Upper lobe of left lung (tissue), 6 donors: ENCODE measurements at regions not wholly inside any gene's neighbourhood (a gene's known extent, or its start where the extent isn't known, plus 50 kb on each side); places are given as distances from the start of the nearest gene placed in this dataset.

Experiments
- ATAC-seq, 2 donors: fragments of 200-7000 bp; cut with Tn5 transposase; one replicate each; pipeline ENCODE4 v1.9.1; 2022; ENCODE audit warnings: mild to moderate bottlenecking in 2 of 2, moderate library complexity in 2 of 2; ENCODE audit not compliant: low FRiP score in 2 of 2
- DNase-seq, 2 donors: peaks; one replicate each; pipeline ENCODE4 v3.0.0-alpha.2; 2019 to 2020
- H3K27ac ChIP-seq, 4 donors: fragments of 200-600 bp; sonication (generic); one replicate each; pipeline ENCODE4 v1.5.1; 2016 to 2019
- H3K27me3 ChIP-seq, 4 donors: fragments of 200-600 bp; sonication (generic); one replicate each; pipeline ENCODE4 v1.5.1; 2017 to 2019
- H3K36me3 ChIP-seq, 4 donors: fragments of 200-600 bp; sonication (generic); one replicate each; pipeline ENCODE4 v1.5.1; 2016 to 2019
- H3K4me1 ChIP-seq, 4 donors: fragments of 200-600 bp; sonication (generic); one replicate each; pipeline ENCODE4 v1.5.1; 2018 to 2019
- H3K4me3 ChIP-seq, 4 donors: fragments of 200-600 bp; sonication (generic); one replicate each; pipeline ENCODE4 v1.5.1; 2017 to 2019; ENCODE audit warnings: mild to moderate bottlenecking in 2 of 4, moderate library complexity in 1 of 4
- H3K9me3 ChIP-seq, 4 donors: fragments of 200-600 bp; sonication (generic); one replicate each; pipeline ENCODE4 v1.5.1; 2018 to 2019
- CTCF ChIP-seq, 6 experiments: fragments of 450-650 bp in 4 of 6; fragments of 200-600 bp in 2 of 6; sonication (generic) in 2 of 6; IDR thresholded peaks; one replicate each; pipeline ENCODE4 v1.5.1; 2016 to 2019; ENCODE audit warnings: antibody characterized with exemption in 6 of 6
- EP300 ChIP-seq, 4 donors: sonication (generic); formaldehyde crosslinking; IDR thresholded peaks; one replicate each; pipeline ENCODE4 v1.5.1; 2017; ENCODE audit warnings: antibody characterized with exemption in 4 of 4, control low read depth in 2 of 4
- POLR2A ChIP-seq, 4 donors: fragments of 450-650 bp; IDR thresholded peaks; one replicate each; pipeline ENCODE4 v1.5.1; 2016 to 2017; ENCODE audit warnings: antibody characterized with exemption in 4 of 4, mild to moderate bottlenecking in 2 of 4
- POLR2AphosphoS5 ChIP-seq, 2 donors: sonication (generic); formaldehyde crosslinking; IDR thresholded peaks; one replicate each; pipeline ENCODE4 v1.5.1; 2017; ENCODE audit warnings: antibody characterized with exemption in 2 of 2
- WGBS, 2 donors: methylation state at CpG; one replicate each; pipeline ENCODE4 v1.1.5; 2017 to 2018; 5-methylcytosine and 5-hydroxymethylcytosine counted together
- donor health status: DM: no; HTN: no; CAD: no; lungs with moderate emphysema.
- donor health status: DM: no; HTN: yes; CAD: no; lungs with severe emphysema.

GRCh38 chr4:100876546-100876945, 358.7 kb upstream of the EMCN start:
- DNase-seq (no peak), ATAC-seq (no peak)
- Histone ChIP-seq H3K4me3 (no peak overlapping the region), H3K9me3 (no peaks in the 10 kb centered on the region), H3K4me1 (no peaks in the 10 kb centered on the region), H3K27ac (no peak overlapping the region), H3K27me3 (no peaks in the 10 kb centered on the region), H3K36me3 (no peaks in the 10 kb centered on the region)
- TF ChIP-seq CTCF (IDR thresholded peaks at IDR 0.05) (no peak), POLR2A (IDR thresholded peaks at IDR 0.05) (no peak), POLR2AphosphoS5 (IDR thresholded peaks at IDR 0.05) (no peak), EP300 (IDR thresholded peaks at IDR 0.05) (no peak)

- no peak overlapping the region for H3K27ac ChIP-seq
- no peak for ATAC-seq
- H3K9me3 ChIP-seq: no peaks in the 10 kb centered on the region
- no peaks in the 10 kb centered on the region for H3K36me3 ChIP-seq
- no peak for DNase-seq
- no peaks in the 10 kb centered on the region for H3K27me3 ChIP-seq
- no peak overlapping the region for H3K4me3 ChIP-seq
- TF ChIP-seq POLR2AphosphoS5 (IDR thresholded peaks at IDR 0.05) (no peak), CTCF (IDR thresholded peaks at IDR 0.05) (no peak), POLR2A (IDR thresholded peaks at IDR 0.05) (no peak), EP300 (IDR thresholded peaks at IDR 0.05) (no peak)
- H3K4me1 ChIP-seq: no peaks in the 10 kb centered on the region
- WGBS, 2 donors: 77 to 88% methylated on average over 4 of the region's 4 CpGs
Measured at GRCh38 chr4:100875296-100876068, 357.7 kb upstream of the EMCN start.

GRCh38 chr4:100872811-100873210, 355.0 kb upstream of the EMCN start:
- Histone ChIP-seq H3K9me3 (no peaks in the 10 kb centered on the region), H3K4me1 (no peaks in the 10 kb centered on the region), H3K4me3 (no peak overlapping the region), H3K27ac (no peak overlapping the region), H3K27me3 (no peaks in the 10 kb centered on the region), H3K36me3 (no peaks in the 10 kb centered on the region)
- TF ChIP-seq EP300 (IDR thresholded peaks at IDR 0.05) (no peak), CTCF (IDR thresholded peaks at IDR 0.05) (no peak), POLR2A (IDR thresholded peaks at IDR 0.05) (no peak), POLR2AphosphoS5 (IDR thresholded peaks at IDR 0.05) (no peak)
- WGBS, 2 donors: 93 to 94% methylated on average over 3 of the region's 3 CpGs
- DNase-seq: no peak
- ATAC-seq: no peak

- WGBS, 2 donors: 88 to 91% methylated on average over 7 to 8 of the region's 8 CpGs
- peak in 1 of 2 donors; percentile 24 for DNase-seq
- no peaks in the 10 kb centered on the region for H3K9me3 ChIP-seq
- H3K27me3 ChIP-seq: no peaks in the 10 kb centered on the region
- no peak overlapping the region for H3K4me3 ChIP-seq
- no peaks in the 10 kb centered on the region for H3K36me3 ChIP-seq
- H3K27ac ChIP-seq: no peak overlapping the region
- no peak for TF ChIP-seq POLR2A (IDR thresholded peaks at IDR 0.05)
- TF ChIP-seq EP300 (IDR thresholded peaks at IDR 0.05): no peak
- no peak for TF ChIP-seq POLR2AphosphoS5 (IDR thresholded peaks at IDR 0.05)
- no peak for TF ChIP-seq CTCF (IDR thresholded peaks at IDR 0.05)
- no peaks in the 10 kb centered on the region for H3K4me1 ChIP-seq
- no peak for ATAC-seq
Measured at GRCh38 chr4:100870940-100871772, 353.3 kb upstream of the EMCN start.
